GM10266 (cell line): ENCODE measurements at regions not wholly inside any gene's neighbourhood (a gene's known extent, or its start where the extent isn't known, plus 50 kb on each side); places are given as distances from the start of the nearest gene placed in this dataset.

ENCODE experiments used
- DNase-seq: peaks from one replicate; pipeline ENCODE4 v3.0.0; 2012; ENCODE audit errors: extremely low spot score
- TF ChIP-seq, protein P1 (sequence below): IDR thresholded peaks from 2 replicates; pipeline ENCODE4 v1.5.1; 2012; ENCODE audit warnings: mild to moderate bottlenecking, low read depth; ENCODE audit not compliant: control insufficient read depth, insufficient read depth; ENCODE audit errors: missing control alignments

- TF ChIP-seq, protein P1, sequence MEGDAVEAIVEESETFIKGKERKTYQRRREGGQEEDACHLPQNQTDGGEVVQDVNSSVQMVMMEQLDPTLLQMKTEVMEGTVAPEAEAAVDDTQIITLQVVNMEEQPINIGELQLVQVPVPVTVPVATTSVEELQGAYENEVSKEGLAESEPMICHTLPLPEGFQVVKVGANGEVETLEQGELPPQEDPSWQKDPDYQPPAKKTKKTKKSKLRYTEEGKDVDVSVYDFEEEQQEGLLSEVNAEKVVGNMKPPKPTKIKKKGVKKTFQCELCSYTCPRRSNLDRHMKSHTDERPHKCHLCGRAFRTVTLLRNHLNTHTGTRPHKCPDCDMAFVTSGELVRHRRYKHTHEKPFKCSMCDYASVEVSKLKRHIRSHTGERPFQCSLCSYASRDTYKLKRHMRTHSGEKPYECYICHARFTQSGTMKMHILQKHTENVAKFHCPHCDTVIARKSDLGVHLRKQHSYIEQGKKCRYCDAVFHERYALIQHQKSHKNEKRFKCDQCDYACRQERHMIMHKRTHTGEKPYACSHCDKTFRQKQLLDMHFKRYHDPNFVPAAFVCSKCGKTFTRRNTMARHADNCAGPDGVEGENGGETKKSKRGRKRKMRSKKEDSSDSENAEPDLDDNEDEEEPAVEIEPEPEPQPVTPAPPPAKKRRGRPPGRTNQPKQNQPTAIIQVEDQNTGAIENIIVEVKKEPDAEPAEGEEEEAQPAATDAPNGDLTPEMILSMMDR, result no peak
- DNase-seq, result no peak
These were observed 68.8 kb upstream of the ATP2B2 start for GRCh38 chr3:10574101-10574620.

GRCh38 chr3:10575601-10576160 is 70.3 kb upstream of the ATP2B2 start:
- TF ChIP-seq, protein P1, result no peak
- no peak for DNase-seq

- DNase-seq, result no peak
- TF ChIP-seq, protein P1, result no peak
These were observed 72.1 kb upstream of the ATP2B2 start for GRCh38 chr3:10577486-10577885.

DNA sequence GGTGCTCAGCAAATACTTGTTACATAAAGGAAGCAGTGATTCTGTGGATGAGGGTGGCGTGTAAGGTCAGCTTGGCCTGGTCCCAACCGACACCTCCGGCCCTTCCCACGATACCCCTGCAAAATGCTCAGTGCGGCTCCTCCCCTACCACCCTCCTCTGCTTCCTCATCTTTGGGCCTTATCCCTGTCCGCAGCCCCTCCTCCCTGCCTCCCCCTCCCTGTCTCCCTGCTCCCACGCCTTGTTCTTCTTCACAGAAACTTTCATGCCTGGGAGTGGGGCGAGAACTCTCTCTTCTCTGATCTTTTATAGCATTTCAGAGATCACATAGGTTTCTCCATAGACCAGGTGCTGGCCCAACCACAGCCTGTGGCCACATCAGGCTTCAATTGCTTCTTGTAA is 75.0 kb upstream of the ATP2B2 start:
- DNase-seq, result no peak
- TF ChIP-seq, protein P1, result no peak

- TF ChIP-seq, protein P1, result no peak
These were observed 75.9 kb upstream of the ATP2B2 start for GRCh38 chr3:10581251-10581650.

DNA sequence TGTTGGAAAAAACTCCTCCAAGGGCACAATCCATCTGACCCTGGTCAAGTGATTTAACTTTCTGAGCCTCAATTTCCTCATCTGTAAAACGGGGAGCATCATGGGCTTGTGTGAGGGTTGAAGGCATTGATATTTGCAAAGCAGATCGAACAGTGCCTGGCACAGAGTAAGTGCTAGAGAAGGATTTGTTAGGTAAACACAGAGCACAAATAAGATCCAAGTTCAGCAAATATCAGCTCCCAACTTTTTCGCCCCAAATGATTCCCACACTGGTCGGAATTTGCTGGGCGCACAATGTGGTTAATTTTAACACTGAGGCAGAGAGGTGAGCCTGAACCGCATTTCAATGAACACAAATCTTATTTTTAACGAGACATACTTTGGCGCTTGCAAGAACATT is 76.3 kb upstream of the ATP2B2 start:
- TF ChIP-seq, protein P1, result no peak

More at GRCh38 chr3:10581251-10581650, 75.9 kb upstream of the ATP2B2 start:
- no peak for DNase-seq

GRCh38 chr3:10582733-10583132 is 77.3 kb upstream of the ATP2B2 start:
- TF ChIP-seq, protein P1, result no peak
- DNase-seq, result no peak

More for the DNA sequence above, 76.3 kb upstream of the ATP2B2 start:
- no peak for DNase-seq
